ENCODE measurements at regions not wholly inside any gene's neighbourhood (a gene's known extent, or its start where the extent isn't known, plus 50 kb on each side); places are given as distances from the start of the nearest gene placed in this dataset.
"Not testable (repeated sequence)": the region's sequence is repeated elsewhere in the genome, so short reads cannot be mapped to it uniquely, and the experiment has no call there.

- DNase-seq (ENCODE audit: low spot score) = no peak
Measured at GRCh38 chr3:163664466-163664865, 1413.8 kb downstream of the SI start.

- DNase-seq (ENCODE audit: low spot score) = no peak
Measured at GRCh38 chr3:163657088-163657487, 1421.2 kb downstream of the SI start.

GRCh38 chr3:163655021-163655420 is 1423.3 kb downstream of the SI start:
- no peak for DNase-seq (ENCODE audit: low spot score)

- no peak for DNase-seq (ENCODE audit: low spot score)
Measured at GRCh38 chr3:163644172-163644571, 1434.1 kb downstream of the SI start.

GRCh38 chr3:163632722-163633121 is 1445.6 kb downstream of the SI start:
- no peak for DNase-seq (ENCODE audit: low spot score)

- no peak for DNase-seq (ENCODE audit: low spot score)
Measured at GRCh38 chr3:163626753-163627152, 1451.5 kb downstream of the SI start.

GRCh38 chr3:163622384-163622783 is 1455.9 kb downstream of the SI start:
- DNase-seq (ENCODE audit: low spot score) = no peak

GRCh38 chr3:163614886-163615285 is 1463.4 kb downstream of the SI start:
- no peak for DNase-seq (ENCODE audit: low spot score)

GRCh38 chr3:163605915-163606314 is 1472.4 kb downstream of the SI start:
- DNase-seq (ENCODE audit: low spot score) = no peak

GRCh38 chr3:163601426-163601825 is 1476.9 kb downstream of the SI start:
- no peak for DNase-seq (ENCODE audit: low spot score)

- DNase-seq (ENCODE audit: low spot score) = no peak
Measured at GRCh38 chr3:163587342-163587741, 1491.0 kb downstream of the SI start.

GRCh38 chr3:163582967-163583366 is 1495.3 kb downstream of the SI start:
- DNase-seq (ENCODE audit: low spot score) = no peak

GRCh38 chr3:163577271-163577670 is 1501.0 kb downstream of the SI start:
- DNase-seq (ENCODE audit: low spot score) = no peak

GRCh38 chr3:163576314-163576713 is 1502.0 kb downstream of the SI start:
- no peak for DNase-seq (ENCODE audit: low spot score)

GRCh38 chr3:163573324-163573723 is 1505.0 kb downstream of the SI start:
- DNase-seq (ENCODE audit: low spot score) = no peak

GRCh38 chr3:163572856-163573255 is 1505.4 kb downstream of the SI start:
- DNase-seq (ENCODE audit: low spot score) = no peak

- DNase-seq (ENCODE audit: low spot score) = no peak
Measured at GRCh38 chr3:163563485-163563884, 1514.8 kb downstream of the SI start.

- DNase-seq (ENCODE audit: low spot score) = no peak
Measured at GRCh38 chr3:163562625-163563024, 1515.7 kb downstream of the SI start.

GRCh38 chr3:163561151-163561550 is 1517.1 kb downstream of the SI start:
- no peak for DNase-seq (ENCODE audit: low spot score)

- no peak for DNase-seq (ENCODE audit: low spot score)
Measured at GRCh38 chr3:163560459-163560858, 1517.8 kb downstream of the SI start.

- no peak for DNase-seq (ENCODE audit: low spot score)
Measured at GRCh38 chr3:163556813-163557523, 1521.3 kb downstream of the SI start.

- DNase-seq (ENCODE audit: low spot score) = no peak
Measured at GRCh38 chr3:163555918-163556317, 1522.4 kb downstream of the SI start.

GRCh38 chr3:163552659-163552966 is 1525.7 kb downstream of the SI start:
- DNase-seq (ENCODE audit: low spot score) = no peak

GRCh38 chr3:163551915-163552658 is 1526.2 kb downstream of the SI start:
- not testable (repeated sequence) for DNase-seq (ENCODE audit: low spot score)

Measured in kidney tubule cell (primary cell).